ENCODE measurements at regions not wholly inside any gene's neighbourhood (a gene's known extent, or its start where the extent isn't known, plus 50 kb on each side); places are given as distances from the start of the nearest gene placed in this dataset.

DNA sequence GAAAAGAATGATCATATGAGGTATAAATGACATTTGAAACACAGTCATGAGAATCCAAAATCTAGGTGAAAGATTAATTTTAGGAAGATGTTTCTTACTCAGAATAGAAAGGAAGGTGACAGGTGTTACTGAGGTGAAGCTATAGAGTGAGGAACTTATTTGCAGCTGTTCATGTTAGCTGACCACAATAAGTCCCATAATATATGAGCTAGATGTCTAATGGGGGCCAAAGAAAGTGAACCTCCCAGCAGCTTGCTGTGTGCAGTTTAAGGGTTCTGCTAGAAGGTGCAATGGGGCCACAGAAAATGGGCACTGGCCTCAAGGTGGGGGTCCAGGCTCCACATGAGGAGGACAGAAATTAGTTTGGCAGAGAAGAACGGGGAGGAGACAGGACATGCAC, 1374.9 kb upstream of the CRIM1 start:
- TF ChIP-seq, protein P1, sequence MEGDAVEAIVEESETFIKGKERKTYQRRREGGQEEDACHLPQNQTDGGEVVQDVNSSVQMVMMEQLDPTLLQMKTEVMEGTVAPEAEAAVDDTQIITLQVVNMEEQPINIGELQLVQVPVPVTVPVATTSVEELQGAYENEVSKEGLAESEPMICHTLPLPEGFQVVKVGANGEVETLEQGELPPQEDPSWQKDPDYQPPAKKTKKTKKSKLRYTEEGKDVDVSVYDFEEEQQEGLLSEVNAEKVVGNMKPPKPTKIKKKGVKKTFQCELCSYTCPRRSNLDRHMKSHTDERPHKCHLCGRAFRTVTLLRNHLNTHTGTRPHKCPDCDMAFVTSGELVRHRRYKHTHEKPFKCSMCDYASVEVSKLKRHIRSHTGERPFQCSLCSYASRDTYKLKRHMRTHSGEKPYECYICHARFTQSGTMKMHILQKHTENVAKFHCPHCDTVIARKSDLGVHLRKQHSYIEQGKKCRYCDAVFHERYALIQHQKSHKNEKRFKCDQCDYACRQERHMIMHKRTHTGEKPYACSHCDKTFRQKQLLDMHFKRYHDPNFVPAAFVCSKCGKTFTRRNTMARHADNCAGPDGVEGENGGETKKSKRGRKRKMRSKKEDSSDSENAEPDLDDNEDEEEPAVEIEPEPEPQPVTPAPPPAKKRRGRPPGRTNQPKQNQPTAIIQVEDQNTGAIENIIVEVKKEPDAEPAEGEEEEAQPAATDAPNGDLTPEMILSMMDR (IDR thresholded peaks at IDR 0.05; ENCODE audit: insufficient read depth, low read length, poor library complexity, severe bottlenecking), result no peak
- Histone ChIP-seq H3K4me3 (replicated peaks; ENCODE audit: low read depth, low read length) (no peak overlapping the region), H3K27me3 (replicated peaks; ENCODE audit: control insufficient read depth, insufficient read depth, low read length) (no peaks in the 10 kb centered on the region), H3K36me3 (ENCODE audit: control insufficient read depth, insufficient read depth, low read length) (no peaks in the 10 kb centered on the region)
- no peak for DNase-seq (ENCODE audit: extremely low read depth, insufficient read length)

DNA sequence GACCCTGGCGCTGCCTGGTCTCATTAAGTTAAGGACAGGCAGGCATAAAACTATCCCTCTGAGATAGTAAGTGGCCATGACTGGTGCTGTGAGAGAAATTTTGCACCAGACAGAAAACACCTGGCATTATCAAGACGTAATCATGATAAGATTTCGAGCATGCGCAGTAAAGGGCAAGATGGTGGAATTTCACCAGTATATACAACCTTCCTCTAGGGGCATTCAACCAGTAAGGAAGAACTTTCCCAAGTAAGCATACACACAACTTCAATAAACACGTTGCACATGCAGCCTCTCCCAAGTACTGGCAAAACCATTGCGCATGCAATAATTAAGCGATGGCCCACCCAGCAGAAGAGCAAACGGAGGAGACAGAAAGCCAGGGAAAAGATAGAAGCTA, 1376.4 kb upstream of the CRIM1 start:
- DNase-seq (ENCODE audit: extremely low read depth, insufficient read length), result no peak
- Histone ChIP-seq H3K4me3 (replicated peaks; ENCODE audit: low read depth, low read length) (no peak overlapping the region), H3K27me3 (replicated peaks; ENCODE audit: control insufficient read depth, insufficient read depth, low read length) (no peaks in the 10 kb centered on the region), H3K36me3 (ENCODE audit: control insufficient read depth, insufficient read depth, low read length) (no peaks in the 10 kb centered on the region)
- TF ChIP-seq, protein P1 (IDR thresholded peaks at IDR 0.05; ENCODE audit: insufficient read depth, low read length, poor library complexity, severe bottlenecking), result no peak

DNA sequence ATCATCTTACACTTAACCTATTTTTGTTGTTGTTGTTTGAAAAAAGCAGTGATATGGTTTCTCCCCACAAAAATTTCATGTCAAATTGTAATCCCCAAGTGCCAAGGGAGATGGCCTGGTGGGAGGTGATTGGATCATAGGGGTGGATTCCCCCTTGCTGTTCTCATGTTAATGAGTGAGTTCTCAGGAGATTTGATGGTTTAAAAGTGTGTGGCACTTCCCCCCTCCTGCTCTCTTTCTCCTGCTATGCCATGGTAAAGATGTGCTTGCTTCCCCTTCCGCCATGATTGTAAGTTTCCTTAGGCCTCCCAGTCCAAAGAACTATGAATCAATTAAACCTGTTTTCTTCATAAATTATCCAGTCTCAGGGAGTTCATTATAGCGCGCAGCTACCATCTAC, 1362.7 kb upstream of the FAM98A start:
- Histone ChIP-seq H3K27me3 (replicated peaks; ENCODE audit: control insufficient read depth, insufficient read depth, low read length) (no peaks in the 10 kb centered on the region), H3K4me3 (replicated peaks; ENCODE audit: low read depth, low read length) (no peak overlapping the region), H3K36me3 (ENCODE audit: control insufficient read depth, insufficient read depth, low read length) (no peaks in the 10 kb centered on the region)
- DNase-seq (ENCODE audit: extremely low read depth, insufficient read length), result no peak
- TF ChIP-seq, protein P1 (IDR thresholded peaks at IDR 0.05; ENCODE audit: insufficient read depth, low read length, poor library complexity, severe bottlenecking), result no peak

DNA sequence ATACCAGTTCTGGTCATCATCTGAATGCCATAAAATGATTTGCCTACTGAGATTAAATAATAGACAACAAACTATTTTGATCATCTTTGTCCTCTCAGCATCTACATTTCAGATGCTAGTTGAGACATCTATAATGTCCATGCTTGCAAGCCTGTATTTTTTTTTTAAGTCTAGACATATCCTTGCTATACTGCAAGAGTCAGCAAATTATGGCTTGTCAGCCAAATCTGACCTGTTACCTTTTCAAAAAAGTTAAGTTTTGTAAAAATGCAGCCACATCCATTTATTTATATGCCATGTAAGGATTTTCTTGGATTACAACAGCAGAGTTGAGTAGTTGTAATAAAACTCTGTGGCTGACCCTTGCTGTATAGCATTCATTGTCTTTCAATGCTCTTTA, 1355.7 kb upstream of the FAM98A start:
- TF ChIP-seq, protein P1 (IDR thresholded peaks at IDR 0.05; ENCODE audit: insufficient read depth, low read length, poor library complexity, severe bottlenecking), result no peak
- no peaks in the 10 kb centered on the region for H3K36me3 ChIP-seq (ENCODE audit: control insufficient read depth, insufficient read depth, low read length)
- DNase-seq (ENCODE audit: extremely low read depth, insufficient read length), result no peak
- no peak overlapping the region for H3K4me3 ChIP-seq (replicated peaks; ENCODE audit: low read depth, low read length)
- H3K27me3 ChIP-seq (replicated peaks; ENCODE audit: control insufficient read depth, insufficient read depth, low read length), result no peaks in the 10 kb centered on the region

DNA sequence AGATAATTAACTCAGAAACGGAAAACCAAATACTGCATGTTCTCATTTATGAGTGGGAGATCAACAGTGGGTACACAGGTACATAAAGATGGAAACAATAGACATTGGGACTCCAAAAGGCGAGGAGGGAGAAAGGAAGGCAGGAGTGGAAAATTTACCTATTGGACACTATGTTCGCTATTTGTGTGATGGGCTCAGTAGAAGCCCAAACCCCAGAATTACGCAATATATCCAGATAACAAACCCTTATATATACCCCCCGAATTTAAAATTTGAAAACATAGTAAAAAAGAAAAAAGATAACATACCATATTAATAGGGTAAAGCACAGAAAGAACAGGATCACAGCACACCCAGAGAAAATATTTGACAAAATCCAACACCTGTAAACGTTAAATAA, 1351.7 kb upstream of the FAM98A start:
- DNase-seq (ENCODE audit: extremely low read depth, insufficient read length), result no peak
- H3K4me3 ChIP-seq (replicated peaks; ENCODE audit: low read depth, low read length), result no peak overlapping the region
- TF ChIP-seq, protein P1 (IDR thresholded peaks at IDR 0.05; ENCODE audit: insufficient read depth, low read length, poor library complexity, severe bottlenecking), result no peak

DNA sequence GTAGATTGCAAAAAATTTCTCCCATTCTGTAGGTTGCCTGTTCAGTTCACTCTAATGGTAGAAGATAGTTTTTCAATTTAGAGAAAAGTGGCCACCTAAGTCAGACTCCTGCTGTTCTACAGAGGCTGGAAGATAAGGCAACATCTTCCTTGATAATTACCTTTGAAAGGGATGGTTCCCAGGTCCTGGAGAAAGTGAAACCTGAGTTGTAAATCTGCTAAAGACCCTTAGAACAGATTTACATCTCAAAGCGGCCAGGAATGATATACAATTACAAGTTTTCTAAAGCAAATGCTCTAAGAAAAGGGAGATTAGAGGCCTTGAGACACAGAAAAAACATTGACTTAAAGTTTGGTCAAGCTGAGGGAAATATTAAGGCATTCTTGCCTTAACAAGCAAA, 1350.2 kb upstream of the FAM98A start:
- no peaks in the 10 kb centered on the region for H3K36me3 ChIP-seq (ENCODE audit: control insufficient read depth, insufficient read depth, low read length)
- no peak overlapping the region for H3K4me3 ChIP-seq (replicated peaks; ENCODE audit: low read depth, low read length)
- no peaks in the 10 kb centered on the region for H3K27me3 ChIP-seq (replicated peaks; ENCODE audit: control insufficient read depth, insufficient read depth, low read length)
- TF ChIP-seq, protein P1 (IDR thresholded peaks at IDR 0.05; ENCODE audit: insufficient read depth, low read length, poor library complexity, severe bottlenecking), result no peak
- DNase-seq (ENCODE audit: extremely low read depth, insufficient read length), result no peak

More for the DNA sequence above, 1351.7 kb upstream of the FAM98A start:
- Histone ChIP-seq H3K27me3 (replicated peaks; ENCODE audit: control insufficient read depth, insufficient read depth, low read length) (no peaks in the 10 kb centered on the region), H3K36me3 (ENCODE audit: control insufficient read depth, insufficient read depth, low read length) (no peaks in the 10 kb centered on the region)

All from GM06990 (cell line).